Activated T-cell treated with anti-CD3 and anti-CD28 coated beads for 48 hours (primary cell): ENCODE measurements at regions not wholly inside any gene's neighbourhood (a gene's known extent, or its start where the extent isn't known, plus 50 kb on each side); places are given as distances from the start of the nearest gene placed in this dataset.

Experiments
- DNase-seq: peaks from one replicate; pipeline ENCODE4 v3.0.0-alpha.2; 2020; ENCODE audit warnings: low read depth

DNA sequence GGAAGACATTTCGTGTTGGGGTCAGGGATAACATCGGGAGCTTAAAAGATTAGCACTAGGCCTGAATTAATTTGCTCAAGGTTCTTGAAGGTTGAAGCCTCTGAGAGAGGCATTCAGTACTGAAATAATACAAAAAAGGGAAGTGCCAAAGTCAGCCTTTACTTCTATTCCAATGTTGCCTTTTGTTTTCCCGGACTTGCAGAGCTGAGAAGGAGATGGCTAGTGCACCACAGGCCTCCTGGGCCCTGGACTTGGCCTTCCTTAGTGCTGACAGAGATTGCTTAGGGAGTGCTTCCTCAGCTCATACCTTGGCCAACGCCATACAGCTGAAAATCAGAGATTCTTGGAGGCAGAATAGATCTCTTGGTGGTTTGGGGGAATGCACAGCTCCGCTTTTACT is 333.6 kb upstream of the TBL1XR1 start:
- DNase-seq, result no peak

DNA sequence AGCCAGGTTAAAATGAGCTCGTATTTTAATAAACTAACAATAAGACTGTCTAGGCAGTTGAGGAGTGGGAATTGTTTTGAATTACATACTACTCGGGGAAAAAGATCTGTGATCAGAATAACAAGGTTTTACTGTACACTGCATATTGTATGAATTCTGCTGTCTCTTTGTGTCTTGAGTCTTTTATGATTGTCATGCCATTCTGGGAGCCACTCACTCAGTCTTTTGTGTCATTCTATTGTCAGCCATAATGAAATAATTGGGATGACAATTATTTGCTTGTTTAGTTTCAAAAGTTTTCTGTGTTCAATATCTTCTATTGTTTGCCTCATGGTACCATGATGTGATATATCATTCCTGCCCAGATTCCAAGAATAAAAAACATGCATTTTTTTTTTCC is 339.6 kb upstream of the TBL1XR1 start:
- no peak for DNase-seq

DNA sequence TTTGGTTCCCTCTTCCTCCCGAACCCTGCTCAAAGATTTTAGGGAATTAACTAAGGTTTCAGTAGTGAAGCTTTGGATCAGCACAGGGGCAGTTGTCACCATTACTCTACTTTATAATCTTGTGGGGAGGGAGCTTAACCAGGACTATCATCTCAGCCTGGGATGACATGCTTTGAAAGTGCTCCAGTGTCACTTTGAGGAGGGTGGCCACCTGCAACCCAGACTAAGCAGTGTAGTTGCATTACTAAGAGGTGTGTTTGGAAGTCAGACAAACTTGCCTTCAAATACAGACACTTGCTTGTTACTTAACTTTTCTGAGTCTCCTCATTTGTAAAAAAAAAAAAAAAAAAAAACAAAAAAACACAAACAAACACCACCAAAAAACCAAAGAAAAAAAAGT is 340.3 kb upstream of the TBL1XR1 start:
- no peak for DNase-seq

DNA sequence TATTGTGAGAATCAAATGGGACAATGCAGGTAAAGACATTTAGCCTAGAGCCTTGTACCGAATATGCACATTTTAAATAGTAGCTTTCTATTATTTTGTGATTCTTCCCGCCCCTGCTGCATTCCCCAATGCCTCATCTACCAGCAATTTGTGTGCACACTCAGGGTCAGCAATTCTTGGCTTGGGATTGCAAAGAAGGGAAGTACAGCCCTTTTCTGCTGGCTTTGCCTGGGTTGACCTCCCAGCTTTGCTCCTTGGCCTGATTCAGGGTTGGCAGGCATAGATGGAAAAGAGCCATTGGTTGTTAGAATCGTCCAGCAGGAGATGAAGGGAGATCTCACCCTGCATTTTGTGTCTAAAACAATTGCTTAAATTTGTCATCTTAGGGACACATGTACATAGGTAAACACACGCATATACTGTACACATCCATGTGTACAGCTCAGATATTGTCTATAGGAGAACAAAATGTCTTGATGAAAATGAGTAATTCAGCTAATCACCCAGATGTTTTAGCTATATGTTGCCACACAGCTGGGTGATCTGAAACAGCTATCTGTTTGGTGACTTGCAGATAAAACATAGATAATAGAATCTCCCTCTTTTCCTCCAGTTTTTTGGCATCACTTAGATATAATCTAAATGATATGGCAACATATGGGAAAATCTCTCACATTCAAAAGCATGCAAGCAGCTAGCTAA is 340.9 kb upstream of the TBL1XR1 start:
- DNase-seq, result no peak

DNA sequence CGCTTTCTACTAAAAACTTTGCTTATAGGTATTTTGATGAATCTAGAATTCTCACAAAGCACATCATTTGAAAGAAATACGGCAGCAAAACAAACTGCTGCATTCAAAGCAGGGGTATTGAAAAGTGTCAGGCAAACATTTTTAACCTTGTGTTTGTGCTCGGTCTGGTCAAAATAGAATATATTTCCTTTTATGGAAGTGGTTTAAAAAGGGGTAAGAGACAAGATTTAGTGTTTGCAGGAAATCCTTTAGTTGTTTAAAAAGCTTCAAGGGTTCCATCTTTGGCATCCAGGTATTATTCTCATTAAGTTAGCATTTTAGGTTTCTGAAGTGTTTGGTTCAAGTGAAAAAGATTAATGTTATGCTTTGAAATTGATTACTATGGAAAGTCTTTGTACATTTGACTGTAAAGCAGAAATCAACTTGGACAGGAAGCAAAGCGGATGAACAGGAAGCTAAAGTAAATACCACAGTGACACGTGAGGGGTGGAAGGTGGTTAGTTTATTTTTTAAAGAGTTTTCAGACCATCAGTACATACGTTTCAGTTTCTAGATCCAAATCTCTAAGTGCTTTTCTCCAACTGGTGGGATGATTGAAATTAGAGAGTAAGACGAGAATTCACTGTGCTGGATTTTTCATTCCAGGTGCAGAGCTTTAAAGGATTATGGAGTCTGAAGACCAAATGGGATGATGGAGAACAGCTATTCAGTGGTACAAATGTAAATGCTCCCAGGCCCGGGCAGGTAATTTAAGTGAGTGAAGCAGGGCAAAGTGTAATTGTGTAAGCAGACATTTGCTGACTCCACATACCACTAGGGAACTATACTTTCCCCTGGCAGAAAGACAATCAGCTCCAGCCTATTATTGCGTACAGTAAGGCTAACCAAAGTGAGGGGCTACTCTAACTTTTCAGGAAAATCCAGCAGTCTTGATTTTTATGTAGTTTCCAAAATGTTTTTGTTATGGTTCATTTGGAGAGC is 341.8 kb upstream of the TBL1XR1 start:
- DNase-seq, result no peak

DNA sequence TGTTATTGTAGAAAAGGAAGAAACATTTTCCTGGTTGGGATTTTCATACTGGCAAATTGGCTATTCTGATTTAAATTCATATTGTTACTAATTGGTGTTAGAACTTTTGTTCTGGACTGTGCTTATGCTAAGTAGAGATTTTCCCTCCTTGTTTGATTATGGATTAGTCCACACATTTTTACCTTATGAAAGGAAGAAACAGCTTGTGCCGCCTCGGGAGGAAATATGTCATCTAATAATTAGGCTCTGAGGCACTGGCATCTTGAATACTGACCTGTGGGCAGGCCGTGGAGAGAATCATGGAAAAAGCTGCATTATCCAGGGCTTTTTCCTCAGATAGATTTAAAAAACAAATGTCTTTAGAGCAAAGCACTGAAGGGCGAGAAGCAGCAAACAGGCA is 344.3 kb upstream of the TBL1XR1 start:
- DNase-seq, result no peak

DNA sequence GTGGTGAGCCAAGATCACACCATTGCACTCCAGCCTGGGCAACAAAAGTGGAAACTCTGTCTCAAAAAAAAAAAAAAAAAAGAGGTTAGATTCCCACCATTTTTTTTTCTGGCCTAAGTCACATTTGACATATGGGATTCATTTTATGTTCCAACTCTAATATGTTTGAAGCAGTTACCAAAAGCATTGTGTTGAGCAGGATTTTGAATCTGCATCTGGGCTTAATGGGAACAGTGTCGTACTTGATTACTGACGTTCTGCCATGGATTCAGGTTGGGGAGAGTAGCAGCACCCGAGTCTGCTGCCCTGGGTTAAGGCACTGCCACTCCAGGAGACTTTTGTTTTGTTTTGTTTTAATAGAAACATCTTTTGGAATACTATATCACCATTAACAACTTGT is 348.7 kb upstream of the TBL1XR1 start:
- no peak for DNase-seq

DNA sequence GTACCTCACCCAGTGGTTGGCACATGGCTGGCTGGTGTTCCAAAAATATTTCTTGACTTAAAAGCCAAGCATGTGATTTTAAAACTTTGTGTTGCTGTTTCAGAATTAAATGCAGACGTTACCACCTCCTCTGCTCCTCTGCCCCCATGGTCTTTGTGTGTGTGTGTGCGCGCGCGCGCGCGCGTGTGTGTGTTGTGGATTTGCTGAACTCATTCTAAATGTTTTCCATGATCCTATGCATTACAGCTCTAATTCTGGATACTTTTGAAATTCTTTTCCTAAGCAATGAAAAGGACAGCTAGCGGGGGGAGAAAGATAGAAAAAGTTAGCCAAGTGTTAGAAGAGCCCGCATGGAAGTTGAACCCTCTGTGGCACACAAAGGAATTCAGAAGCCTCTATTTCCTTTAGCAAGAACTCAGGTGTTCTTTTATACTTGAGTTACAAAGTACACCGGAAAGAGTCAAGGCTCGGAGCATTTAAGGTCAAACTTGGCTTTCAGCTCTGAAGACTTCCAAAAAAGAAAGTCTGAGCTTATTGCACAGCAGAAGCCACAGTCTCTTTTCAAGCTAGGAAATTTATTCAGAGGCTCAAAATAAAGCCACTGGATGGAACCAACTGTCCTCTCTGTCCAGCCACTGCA is 350.5 kb upstream of the TBL1XR1 start:
- DNase-seq, result no peak

DNA sequence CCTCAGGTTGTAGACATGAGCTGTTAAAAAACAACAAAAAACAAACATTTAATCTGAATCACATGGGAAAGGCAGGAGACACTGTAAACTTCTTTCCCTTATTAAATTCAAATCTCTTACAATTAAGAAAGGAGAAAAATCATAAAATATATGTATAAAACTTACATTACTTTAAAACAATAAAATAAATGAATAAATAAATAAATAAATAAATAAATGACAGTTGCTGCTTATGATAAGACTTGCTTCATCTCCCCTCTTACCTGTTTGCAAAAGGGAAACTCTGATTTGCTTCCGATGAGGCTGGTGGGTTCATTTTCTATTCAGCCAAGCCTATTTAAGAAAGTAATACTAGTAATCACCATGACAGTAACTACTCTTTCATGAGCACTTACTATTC is 353.4 kb upstream of the TBL1XR1 start:
- DNase-seq, result no peak

DNA sequence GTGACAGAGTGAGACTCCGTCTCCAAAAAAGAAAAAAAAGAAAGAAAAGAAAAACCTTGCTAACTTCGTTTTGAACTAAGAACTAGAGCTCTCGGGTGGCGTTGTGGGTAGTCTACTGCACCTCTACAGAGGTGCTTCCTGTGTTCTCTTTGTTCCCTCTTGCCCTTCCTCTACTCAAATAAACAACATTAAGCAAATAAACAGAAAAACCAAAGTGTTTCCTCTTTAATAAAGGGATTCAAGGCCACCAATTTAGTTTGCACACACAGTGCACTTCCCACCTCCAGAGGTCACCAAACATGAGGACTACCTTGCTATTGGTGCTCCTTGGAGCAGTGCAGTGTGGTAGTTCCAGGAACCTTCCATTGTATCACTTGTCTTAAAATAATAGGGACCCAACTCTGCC is 354.2 kb upstream of the TBL1XR1 start:
- no peak for DNase-seq

DNA sequence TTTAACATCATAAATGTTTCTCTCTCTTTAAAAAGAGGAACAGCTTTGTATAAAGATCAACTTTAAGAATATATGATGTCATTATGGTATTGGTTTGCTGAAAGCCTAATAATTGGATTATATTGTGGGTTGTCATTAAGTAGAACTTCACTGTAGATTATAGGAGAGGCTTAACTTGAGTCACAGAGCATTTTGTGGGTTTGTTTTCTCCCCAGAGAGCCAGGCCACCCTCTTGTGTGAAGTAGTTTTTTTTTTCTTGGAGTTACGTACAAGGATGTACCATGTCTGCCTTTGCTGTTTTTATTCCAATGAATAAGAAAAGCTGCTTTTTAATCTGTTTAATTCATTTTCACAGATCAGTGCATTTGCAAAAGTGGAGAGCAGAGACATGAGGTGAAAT is 354.8 kb upstream of the TBL1XR1 start:
- DNase-seq, result no peak

DNA sequence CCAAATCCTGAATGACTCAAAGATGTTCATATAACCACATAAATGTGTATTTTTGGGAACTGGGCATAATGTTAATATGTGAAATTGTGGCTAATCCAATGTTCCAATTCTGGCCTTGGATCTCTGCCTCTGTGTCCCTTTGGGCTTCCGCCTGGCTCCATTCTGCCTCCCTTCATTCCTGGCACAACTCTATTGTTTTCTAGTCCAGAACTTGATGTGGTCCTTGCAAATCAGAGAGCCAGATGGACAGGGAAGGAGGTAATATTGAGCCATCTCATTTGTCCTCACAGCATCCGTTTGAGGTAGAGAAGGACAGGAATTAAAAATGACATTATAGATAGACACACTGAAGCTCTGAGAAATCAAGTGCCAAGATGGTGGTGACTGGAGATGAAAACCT is 355.7 kb upstream of the TBL1XR1 start:
- no peak for DNase-seq

DNA sequence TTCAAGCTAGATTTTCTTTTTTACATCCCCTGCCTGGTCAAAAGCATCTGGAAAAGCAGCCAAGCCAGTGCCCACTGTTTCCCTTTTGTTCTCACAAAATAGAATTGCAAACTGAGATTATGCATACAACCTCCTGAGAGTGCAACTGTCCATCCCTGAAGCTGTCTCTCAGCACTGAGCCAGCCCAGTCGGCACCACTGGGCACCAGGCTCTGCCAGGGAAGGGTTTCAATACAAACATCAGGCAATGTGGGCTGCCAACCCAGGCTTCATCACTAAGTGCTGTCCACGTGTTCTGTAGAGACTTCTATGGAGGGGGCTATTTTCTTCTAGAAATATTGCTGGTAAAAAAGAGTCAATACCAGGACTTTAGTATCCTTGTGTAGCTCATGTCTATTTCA is 356.3 kb upstream of the TBL1XR1 start:
- no peak for DNase-seq

DNA sequence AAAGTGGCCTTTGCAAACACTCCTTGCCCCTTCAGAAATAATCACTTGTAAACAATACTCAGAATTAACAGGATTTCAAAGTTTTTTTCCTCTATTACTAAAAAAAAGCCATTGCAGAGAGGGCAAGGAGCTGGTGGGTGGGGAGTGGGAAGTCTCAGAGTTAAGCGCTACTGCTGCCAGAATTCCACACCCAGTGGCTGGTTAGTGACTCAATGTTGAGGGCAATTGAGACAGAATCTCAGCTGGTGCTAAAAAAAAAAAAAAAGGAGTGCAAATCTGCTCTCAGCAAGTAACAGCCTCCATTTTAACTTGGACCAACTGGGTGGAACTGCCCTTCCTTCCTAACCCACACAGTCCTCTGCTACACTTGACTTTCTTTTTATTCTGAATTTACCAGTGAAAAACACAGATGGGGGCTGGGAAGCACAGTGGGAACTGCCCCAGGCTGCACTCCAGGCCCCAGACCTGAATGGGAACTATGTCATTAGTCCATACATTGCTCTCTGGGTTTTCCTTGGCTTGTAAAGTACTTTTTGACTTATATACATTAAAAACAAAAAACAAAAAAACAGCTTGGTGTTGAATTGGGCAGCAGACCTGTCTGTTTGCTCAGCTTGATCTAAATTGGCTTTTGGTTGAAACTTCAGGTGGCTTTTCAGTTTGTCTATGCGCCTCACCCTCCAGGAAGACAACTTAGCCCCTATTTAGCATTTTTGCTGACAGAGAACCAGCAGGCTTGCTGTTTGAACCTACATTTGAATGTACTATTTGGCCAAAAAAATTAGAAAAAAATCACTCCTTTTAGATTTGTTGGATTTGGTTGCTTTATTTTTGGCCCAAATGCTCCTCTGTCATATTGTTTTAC is 357.8 kb upstream of the TBL1XR1 start:
- DNase-seq, result no peak

DNA sequence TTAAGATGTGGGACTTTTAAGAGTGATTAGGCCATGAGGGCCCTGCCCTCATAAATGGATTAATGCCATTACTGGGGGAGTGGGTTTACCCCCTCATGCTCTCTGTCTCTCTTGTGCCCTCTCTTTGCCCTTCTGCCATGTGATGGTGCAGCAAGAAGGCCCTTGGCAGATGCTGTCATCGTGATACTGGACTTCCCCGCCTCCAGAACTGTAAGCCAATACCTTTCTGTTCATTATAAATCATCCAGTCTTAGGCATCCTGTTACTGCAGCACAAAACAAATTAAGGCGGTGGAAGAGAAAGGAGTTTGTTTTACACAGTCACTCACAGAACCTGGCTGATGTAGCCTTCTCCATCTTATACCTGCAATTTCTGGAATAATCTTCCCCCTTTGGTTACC is 360.3 kb upstream of the TBL1XR1 start:
- no peak for DNase-seq

DNA sequence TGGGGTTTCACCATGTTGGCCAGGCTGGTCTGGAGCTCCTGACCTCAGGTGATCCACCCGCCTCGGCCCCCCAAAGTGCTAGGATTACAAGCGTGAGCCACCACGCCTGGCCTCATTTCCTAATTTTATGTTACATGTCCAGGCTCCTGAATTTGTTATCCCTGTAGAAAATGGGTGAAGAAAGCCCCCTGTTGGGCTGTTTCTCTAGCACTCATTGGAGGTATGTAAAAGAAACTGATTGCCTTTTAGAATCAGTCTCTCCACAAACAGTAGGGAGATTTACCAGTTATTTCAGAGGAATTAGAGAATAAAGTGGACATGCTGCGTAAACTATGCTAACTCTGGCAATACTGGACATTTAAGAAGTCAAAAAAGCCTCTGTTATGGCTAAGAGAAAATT is 364.1 kb upstream of the TBL1XR1 start:
- no peak for DNase-seq

DNA sequence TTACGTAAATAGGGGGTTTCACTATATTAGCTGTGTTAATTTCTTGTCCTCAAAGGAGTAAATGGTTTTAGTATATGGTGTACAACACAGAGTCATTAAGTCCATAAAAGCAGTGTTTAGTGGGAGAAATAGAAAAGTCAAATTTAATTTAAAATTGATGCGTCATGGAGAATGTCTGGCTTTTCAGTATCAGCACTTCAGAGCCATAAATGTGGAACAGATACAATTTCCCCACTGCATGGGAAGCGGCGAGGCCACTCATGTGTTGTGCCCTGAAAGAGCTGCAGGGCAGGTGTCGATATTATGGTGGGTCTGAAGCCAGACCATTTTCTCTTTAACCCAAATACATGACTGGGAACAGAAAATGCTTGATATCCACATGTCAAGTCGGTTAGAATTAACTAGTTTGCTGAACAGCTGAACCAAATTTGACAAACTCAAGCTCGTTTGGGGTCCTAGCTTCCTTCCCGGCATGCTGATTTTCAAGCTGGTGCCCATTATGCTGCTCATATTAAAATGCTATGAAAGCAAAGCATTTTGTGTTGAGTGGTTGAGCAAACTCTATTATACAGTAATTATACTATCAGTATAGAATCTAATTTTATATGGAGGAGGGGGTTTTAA is 364.6 kb upstream of the TBL1XR1 start:
- DNase-seq, result no peak

DNA sequence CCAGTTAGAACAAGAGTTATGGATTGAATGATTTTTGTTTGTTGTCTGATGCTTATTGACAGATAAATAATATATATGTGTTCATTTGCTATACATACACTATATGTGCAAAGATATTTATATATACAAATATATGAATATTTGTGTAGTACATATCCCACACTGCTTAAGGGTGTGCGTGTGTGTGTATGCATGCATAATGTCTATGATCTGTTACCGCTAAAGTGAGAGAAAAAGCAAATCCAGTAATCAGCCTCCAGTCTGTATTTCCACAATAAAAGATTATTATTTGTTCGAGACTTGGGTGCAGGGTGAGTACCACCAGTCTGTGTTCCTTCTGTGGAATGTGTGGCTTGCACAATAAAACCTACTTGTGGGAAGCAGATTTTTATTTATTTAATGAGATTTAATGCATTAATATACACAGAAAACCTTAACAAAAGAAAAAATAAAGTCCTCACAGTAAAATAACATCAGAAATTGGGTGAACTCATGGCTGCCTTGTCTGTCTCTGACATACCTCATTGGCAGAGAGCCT is 366.0 kb upstream of the TBL1XR1 start:
- DNase-seq, result no peak

DNA sequence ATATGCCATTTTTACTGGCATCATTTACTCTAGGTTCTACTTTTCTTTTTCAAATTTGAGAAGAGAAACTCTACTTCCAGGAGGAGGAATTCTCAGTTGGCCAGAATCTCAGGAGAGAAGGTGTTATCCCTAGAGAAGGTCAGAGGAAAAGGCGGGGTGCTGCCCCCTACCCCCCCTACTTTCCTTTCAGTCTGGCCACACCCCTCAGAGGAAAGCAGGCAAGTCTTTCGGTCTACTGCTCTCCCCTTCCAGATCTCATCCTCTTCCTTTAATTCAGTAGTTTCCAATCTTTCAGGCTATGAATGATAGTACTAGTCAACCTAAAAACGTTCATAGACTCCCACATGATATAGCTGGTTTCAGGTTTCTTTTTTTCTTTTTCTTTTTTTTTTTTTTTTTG is 366.5 kb upstream of the TBL1XR1 start:
- no peak for DNase-seq

DNA sequence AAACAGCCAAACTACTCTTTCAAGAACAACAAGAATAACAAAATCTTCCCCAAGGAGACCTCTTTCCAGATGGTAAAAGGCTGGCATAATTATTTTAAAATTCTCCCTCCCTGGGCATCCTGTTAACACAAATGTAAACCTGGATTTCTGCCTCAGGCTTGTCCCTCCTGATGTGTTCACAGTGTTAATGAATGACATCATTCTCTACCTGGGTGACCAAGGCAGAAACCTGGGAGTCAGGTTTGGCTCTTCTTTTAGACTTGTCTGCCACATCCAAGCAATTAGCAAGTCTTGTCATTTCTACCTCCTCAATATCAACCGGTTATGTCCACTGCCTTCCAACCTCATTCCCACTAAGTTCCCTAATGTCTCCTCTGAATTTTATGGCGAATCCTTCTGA is 368.7 kb upstream of the TBL1XR1 start:
- DNase-seq, result no peak

DNA sequence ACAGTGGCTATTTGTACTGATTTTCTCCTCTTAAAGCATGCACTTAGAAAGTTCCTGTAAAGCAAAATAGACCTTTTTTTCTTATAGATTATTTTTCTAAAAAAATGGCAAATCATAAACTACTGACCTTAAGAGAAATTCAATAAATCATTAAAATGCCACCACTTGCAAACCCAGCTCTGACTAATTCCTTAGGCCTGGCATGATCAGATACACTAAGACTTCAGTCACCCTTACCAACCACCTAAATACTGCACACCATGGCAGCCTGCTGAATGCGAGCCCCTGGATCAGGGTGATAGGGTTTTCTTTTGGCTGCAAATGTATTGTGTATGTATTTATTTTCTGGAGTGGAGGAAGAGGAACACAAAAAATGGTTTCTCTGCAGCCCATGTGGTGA is 370.6 kb upstream of the TBL1XR1 start:
- no peak for DNase-seq
